ENCODE measurements at regions not wholly inside any gene's neighbourhood (a gene's known extent, or its start where the extent isn't known, plus 50 kb on each side); places are given as distances from the start of the nearest gene placed in this dataset.

DNA sequence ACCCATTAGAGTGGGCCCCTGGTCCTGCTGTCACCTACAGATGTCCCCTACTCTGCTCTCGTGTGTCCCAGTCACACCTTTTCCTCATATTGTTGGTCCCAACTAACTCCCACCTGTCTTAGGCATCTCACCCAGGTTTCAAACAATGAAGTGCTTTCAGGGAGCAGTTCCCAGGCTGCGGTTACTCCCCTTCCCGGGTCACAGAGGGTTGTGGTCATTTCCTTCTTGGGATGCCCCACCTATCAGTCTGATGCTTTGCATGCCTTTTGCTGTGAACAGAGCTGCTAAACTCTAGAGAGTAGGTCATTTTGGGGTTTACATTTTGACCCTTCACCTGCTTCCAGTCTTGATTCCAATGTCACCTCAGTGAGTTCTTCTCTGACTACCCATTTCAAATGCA is 181.6 kb downstream of the CDC5L start:
- TF ChIP-seq, protein P1, sequence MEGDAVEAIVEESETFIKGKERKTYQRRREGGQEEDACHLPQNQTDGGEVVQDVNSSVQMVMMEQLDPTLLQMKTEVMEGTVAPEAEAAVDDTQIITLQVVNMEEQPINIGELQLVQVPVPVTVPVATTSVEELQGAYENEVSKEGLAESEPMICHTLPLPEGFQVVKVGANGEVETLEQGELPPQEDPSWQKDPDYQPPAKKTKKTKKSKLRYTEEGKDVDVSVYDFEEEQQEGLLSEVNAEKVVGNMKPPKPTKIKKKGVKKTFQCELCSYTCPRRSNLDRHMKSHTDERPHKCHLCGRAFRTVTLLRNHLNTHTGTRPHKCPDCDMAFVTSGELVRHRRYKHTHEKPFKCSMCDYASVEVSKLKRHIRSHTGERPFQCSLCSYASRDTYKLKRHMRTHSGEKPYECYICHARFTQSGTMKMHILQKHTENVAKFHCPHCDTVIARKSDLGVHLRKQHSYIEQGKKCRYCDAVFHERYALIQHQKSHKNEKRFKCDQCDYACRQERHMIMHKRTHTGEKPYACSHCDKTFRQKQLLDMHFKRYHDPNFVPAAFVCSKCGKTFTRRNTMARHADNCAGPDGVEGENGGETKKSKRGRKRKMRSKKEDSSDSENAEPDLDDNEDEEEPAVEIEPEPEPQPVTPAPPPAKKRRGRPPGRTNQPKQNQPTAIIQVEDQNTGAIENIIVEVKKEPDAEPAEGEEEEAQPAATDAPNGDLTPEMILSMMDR (IDR thresholded peaks at IDR 0.05; ENCODE audit: poor library complexity, severe bottlenecking): no peak
- TF ChIP-seq POLR2AphosphoS5 (IDR thresholded peaks at IDR 0.05) (no peak), EP300 (conservative IDR thresholded peaks at IDR 0.05; ENCODE audit: poor library complexity, severe bottlenecking) (no peak), EZH2 (IDR thresholded peaks at IDR 0.05; ENCODE audit: borderline replicate concordance, insufficient read depth, low read length, poor library complexity, severe bottlenecking) (no peak), SMC3 (conservative IDR thresholded peaks at IDR 0.05; ENCODE audit: poor library complexity) (no peak), RAD21 (conservative IDR thresholded peaks at IDR 0.05) (no peak), REST (IDR thresholded peaks at IDR 0.05; ENCODE audit: borderline replicate concordance) (no peak), TAF1 (IDR thresholded peaks at IDR 0.05; ENCODE audit: low read depth) (no peak)

All from neural cell (in vitro differentiated cells).